Mesenchymal stem cell (in vitro differentiated cells and primary cell): ENCODE measurements at regions not wholly inside any gene's neighbourhood (a gene's known extent, or its start where the extent isn't known, plus 50 kb on each side); places are given as distances from the start of the nearest gene placed in this dataset.
A peak's percentile ranks its signal among the peaks of the same experiment; 100 is the strongest.

Source experiments
- DNase-seq: peaks from one replicate; pipeline ENCODE4 v3.0.0-alpha.2; 2013
- H2AFZ ChIP-seq: one replicate; pipeline ENCODE4 v1.6.1; 2013; ENCODE audit warnings: low read depth, mild to moderate bottlenecking, control low read depth, inconsistent platforms, low read length, moderate library complexity
- H2AK5ac ChIP-seq: 2 replicates; pipeline ENCODE4 v1.6.1; 2013; ENCODE audit warnings: low read length, moderate library complexity, mild to moderate bottlenecking, inconsistent platforms; ENCODE audit not compliant: severe bottlenecking
- H2BK120ac ChIP-seq: one replicate; pipeline ENCODE4 v1.6.1; 2013; ENCODE audit warnings: low read depth, mild to moderate bottlenecking, inconsistent platforms, low read length, moderate library complexity
- H2BK12ac ChIP-seq, 2 experiments: one replicate each; pipeline ENCODE4 v1.6.1; 2013; ENCODE audit warnings: inconsistent platforms in 2 of 2, low read length in 2 of 2, mild to moderate bottlenecking in 2 of 2, moderate library complexity in 2 of 2, control low read depth in 1 of 2
- H2BK15ac ChIP-seq: one replicate; pipeline ENCODE4 v1.6.1; 2013; ENCODE audit warnings: mild to moderate bottlenecking, low read depth, inconsistent platforms; ENCODE audit not compliant: poor library complexity, severe bottlenecking
- H2BK5ac ChIP-seq: 2 replicates; pipeline ENCODE4 v1.6.1; 2013; ENCODE audit warnings: low read depth, mild to moderate bottlenecking, low read length, control low read depth, inconsistent platforms; ENCODE audit not compliant: poor library complexity, severe bottlenecking
- H3K14ac ChIP-seq, 2 experiments: one replicate each; pipeline ENCODE4 v1.6.1; 2013; ENCODE audit warnings: inconsistent platforms in 2 of 2, low read length in 2 of 2, control low read depth in 1 of 2, mild to moderate bottlenecking in 1 of 2, moderate library complexity in 1 of 2
- H3K18ac ChIP-seq, 2 experiments: one replicate each; pipeline ENCODE4 v1.6.1; 2013; ENCODE audit warnings: inconsistent platforms in 2 of 2, low read length in 2 of 2, control low read depth in 1 of 2, low read depth in 1 of 2, mild to moderate bottlenecking in 1 of 2
- H3K23ac ChIP-seq, 2 experiments: one replicate each; pipeline ENCODE4 v1.6.1; 2013; ENCODE audit warnings: inconsistent platforms in 2 of 2, low read length in 2 of 2, mild to moderate bottlenecking in 2 of 2, moderate library complexity in 2 of 2, control low read depth in 1 of 2
- H3K27ac ChIP-seq: 2 replicates; pipeline ENCODE4 v1.5.1; 2013; ENCODE audit warnings: mild to moderate bottlenecking, moderate library complexity, low read length, control low read depth, inconsistent platforms; ENCODE audit not compliant: poor library complexity, severe bottlenecking
- H3K27me3 ChIP-seq, 2 experiments: 2 replicates each; pipeline versions ENCODE4 v1.6.1 to v1.7.0; 2013; ENCODE audit warnings: low read length in 2 of 2, mild to moderate bottlenecking in 2 of 2, moderate library complexity in 2 of 2, control low read depth in 1 of 2, inconsistent platforms in 1 of 2; ENCODE audit not compliant: control insufficient read depth in 1 of 2, insufficient read depth in 1 of 2
- H3K36me3 ChIP-seq, 2 experiments: 2 replicates each; pipeline versions ENCODE4 v1.6.1 to v1.7.0; 2013; ENCODE audit warnings: low read length in 2 of 2, control low read depth in 1 of 2, inconsistent platforms in 1 of 2, low read depth in 1 of 2, mild to moderate bottlenecking in 1 of 2; ENCODE audit not compliant: insufficient read depth in 2 of 2, control insufficient read depth in 1 of 2
- H3K4ac ChIP-seq, 2 experiments: one replicate each; pipeline ENCODE4 v1.6.1; 2013; ENCODE audit warnings: inconsistent platforms in 2 of 2, low read length in 2 of 2, mild to moderate bottlenecking in 2 of 2, moderate library complexity in 2 of 2, control low read depth in 1 of 2, low read depth in 1 of 2
- H3K4me1 ChIP-seq: 2 replicates; pipeline ENCODE4 v1.6.1; 2013; ENCODE audit warnings: low read depth, low read length, control low read depth; ENCODE audit not compliant: control insufficient read depth, insufficient read depth
- H3K4me2 ChIP-seq: 2 replicates; pipeline ENCODE4 v1.6.1; 2013; ENCODE audit warnings: low read length, mild to moderate bottlenecking, inconsistent platforms; ENCODE audit not compliant: poor library complexity, severe bottlenecking
- H3K4me3 ChIP-seq, 2 experiments: 2 replicates each; pipeline versions ENCODE4 v1.5.1 to v1.7.0; 2013; ENCODE audit warnings: low read length in 2 of 2, mild to moderate bottlenecking in 2 of 2, control low read depth in 1 of 2, low read depth in 1 of 2; ENCODE audit not compliant: insufficient read depth in 1 of 2
- H3K79me1 ChIP-seq: replicated peaks from 2 replicates; pipeline ENCODE4 v1.6.1; 2013; ENCODE audit warnings: mild to moderate bottlenecking, control low read depth, low read length, inconsistent platforms; ENCODE audit not compliant: poor library complexity, severe bottlenecking
- H3K9ac ChIP-seq: 2 replicates; pipeline ENCODE4 v1.7.0; 2013; ENCODE audit warnings: mild to moderate bottlenecking, low read length, moderate library complexity
- H3K9me3 ChIP-seq: 2 replicates; pipeline ENCODE4 v1.7.0; 2013; ENCODE audit warnings: mild to moderate bottlenecking, low read length; ENCODE audit not compliant: control insufficient read depth
- H4K8ac ChIP-seq: one replicate; pipeline ENCODE4 v1.6.1; 2013; ENCODE audit warnings: inconsistent platforms, mild to moderate bottlenecking, low read length, moderate library complexity
- H4K91ac ChIP-seq: one replicate; pipeline ENCODE4 v1.6.1; 2013; ENCODE audit warnings: mild to moderate bottlenecking, low read length, inconsistent platforms
- WGBS: methylation state at CpG from one replicate; pipeline ENCODE4 v1.1.7; 2013; ENCODE audit warnings: mixed read lengths; 5-methylcytosine and 5-hydroxymethylcytosine counted together

- H2BK120ac ChIP-seq: no peak overlapping the region
- H2AK5ac ChIP-seq: no peak overlapping the region
- DNase-seq: no peak
- H2BK5ac ChIP-seq: no peak overlapping the region
- H3K4me1 ChIP-seq: no peaks in the 10 kb centered on the region
- no peak overlapping the region for H3K18ac ChIP-seq
- no peak overlapping the region for H3K14ac ChIP-seq
- H2AFZ ChIP-seq: no peak overlapping the region
- WGBS: 90% methylated on average over 1 of the region's 2 CpGs
- no peak overlapping the region for H4K91ac ChIP-seq
- no peak overlapping the region for H3K4ac ChIP-seq
- no peak overlapping the region for H3K4me2 ChIP-seq
- H3K9me3 ChIP-seq: no peaks in the 10 kb centered on the region
- H3K23ac ChIP-seq: no peak overlapping the region
- no peak overlapping the region for H2BK12ac ChIP-seq
- H3K36me3 ChIP-seq: no peaks in the 10 kb centered on the region
- no peaks in the 10 kb centered on the region for H3K27me3 ChIP-seq
- no peak overlapping the region for H4K8ac ChIP-seq
- no peak overlapping the region for H2BK15ac ChIP-seq
- H3K79me1 ChIP-seq: no peaks in the 10 kb centered on the region
- H3K27ac ChIP-seq: no peak overlapping the region
- no peak overlapping the region for H3K4me3 ChIP-seq
- no peak overlapping the region for H3K9ac ChIP-seq
Observed at GRCh38 chr21:21818898-21819297, 820.7 kb downstream of the NCAM2 start.

DNA sequence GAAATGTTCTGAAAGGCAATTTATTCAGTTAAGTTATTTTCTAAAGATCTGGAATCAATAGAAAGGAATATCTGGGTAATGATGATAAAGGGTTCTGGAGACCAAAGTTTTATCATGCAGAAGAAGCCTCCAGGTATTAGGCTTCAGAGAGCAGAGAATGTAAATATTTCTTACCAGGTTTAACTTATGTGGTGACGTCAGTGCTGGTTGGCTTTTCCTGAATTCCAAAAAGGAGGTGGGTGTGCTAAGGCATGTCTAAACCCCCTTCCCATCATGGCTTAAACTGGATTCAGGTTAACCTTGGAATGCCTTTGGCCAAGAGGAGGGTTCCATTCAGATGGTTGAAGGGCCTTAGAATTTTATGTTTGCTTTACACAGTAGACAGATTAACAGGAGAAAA lies 829.9 kb downstream of the NCAM2 start:
- Histone ChIP-seq H2BK5ac (no peak overlapping the region), H2AFZ (no peak overlapping the region), H2BK15ac (no peak overlapping the region), H3K4me1 (no peaks in the 10 kb centered on the region), H3K79me1 (no peaks in the 10 kb centered on the region), H3K27ac (no peak overlapping the region), H3K27me3 (no peaks in the 10 kb centered on the region), H3K36me3 (no peaks in the 10 kb centered on the region), H4K8ac (no peak overlapping the region), H3K14ac (no peak overlapping the region), H2BK120ac (no peak overlapping the region), H3K9ac (no peak overlapping the region), H3K4me2 (no peak overlapping the region), H3K4ac (no peak overlapping the region), H3K23ac (no peak overlapping the region), H2AK5ac (no peak overlapping the region), H2BK12ac (no peak overlapping the region), H3K4me3 (no peak overlapping the region), H3K9me3 (no peaks in the 10 kb centered on the region), H4K91ac (no peak overlapping the region), H3K18ac (no peak overlapping the region)
- 60% methylated on average over 1 of the region's 1 CpG for WGBS
- DNase-seq: no peak

DNA sequence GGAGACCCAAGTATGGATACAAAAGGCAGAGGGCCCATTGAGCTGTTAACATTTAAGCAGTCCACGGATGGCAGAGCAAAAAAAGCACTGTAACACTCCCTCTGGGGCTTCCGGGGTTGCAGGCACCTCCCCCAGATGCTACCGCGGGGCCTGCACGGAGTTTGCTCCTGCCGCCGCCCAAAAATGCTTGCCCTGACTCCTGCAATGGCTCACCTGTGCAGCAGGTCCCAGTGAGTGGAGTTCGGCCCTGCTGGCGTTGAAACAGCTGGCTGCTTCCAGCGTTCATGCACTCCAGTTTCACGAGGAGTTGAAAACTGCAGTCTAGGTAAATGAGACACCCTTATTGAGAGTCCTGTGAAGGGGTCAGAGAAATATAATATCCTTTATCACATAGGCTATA lies 832.8 kb downstream of the NCAM2 start:
- H2BK15ac ChIP-seq: no peak overlapping the region
- H2AFZ ChIP-seq: no peak overlapping the region
- H3K4me3 ChIP-seq: peak overlapping the region in 1 of 2 experiments; percentile 20

GRCh38 chr21:21845901-21846300 lies 847.7 kb downstream of the NCAM2 start:
- H4K8ac ChIP-seq: no peak overlapping the region
- H3K18ac ChIP-seq: no peak overlapping the region
- H3K4ac ChIP-seq: no peak overlapping the region
- H2AK5ac ChIP-seq: no peak overlapping the region
- WGBS: 43% methylated on average over 1 of the region's 1 CpG
- H3K4me2 ChIP-seq: no peak overlapping the region
- H2BK5ac ChIP-seq: no peak overlapping the region
- H3K27ac ChIP-seq: no peak overlapping the region
- no peak overlapping the region for H2BK12ac ChIP-seq
- no peaks in the 10 kb centered on the region for H3K79me1 ChIP-seq
- H3K9ac ChIP-seq: no peak overlapping the region
- no peak overlapping the region for H4K91ac ChIP-seq
- no peak overlapping the region for H3K14ac ChIP-seq
- H2BK120ac ChIP-seq: no peak overlapping the region
- no peaks in the 10 kb centered on the region for H3K27me3 ChIP-seq
- no peaks in the 10 kb centered on the region for H3K36me3 ChIP-seq
- H2BK15ac ChIP-seq: no peak overlapping the region
- no peaks in the 10 kb centered on the region for H3K4me1 ChIP-seq
- no peak overlapping the region for H3K4me3 ChIP-seq
- no peak overlapping the region for H3K23ac ChIP-seq
- DNase-seq: peak; percentile 2
- peaks cover 4% of the 10 kb centered on the region for H3K9me3 ChIP-seq
- no peak overlapping the region for H2AFZ ChIP-seq

More for the DNA sequence above, 832.8 kb downstream of the NCAM2 start:
- Histone ChIP-seq H3K4me2 (no peak overlapping the region), H2AK5ac (no peak overlapping the region), H3K27ac (no peak overlapping the region), H4K91ac (no peak overlapping the region), H3K4ac (no peak overlapping the region), H3K18ac (no peak overlapping the region), H3K27me3 (no peaks in the 10 kb centered on the region), H3K4me1 (no peaks in the 10 kb centered on the region), H3K79me1 (no peaks in the 10 kb centered on the region), H2BK12ac (no peak overlapping the region), H2BK5ac (no peak overlapping the region), H3K36me3 (no peaks in the 10 kb centered on the region), H3K9me3 (no peaks in the 10 kb centered on the region), H3K14ac (no peak overlapping the region), H2BK120ac (no peak overlapping the region), H3K23ac (no peak overlapping the region), H3K9ac (no peak overlapping the region), H4K8ac (no peak overlapping the region)
- WGBS: 73% methylated on average over 10 of the region's 11 CpGs
- no peak for DNase-seq
